ENCODE measurements at regions not wholly inside any gene's neighbourhood (a gene's known extent, or its start where the extent isn't known, plus 50 kb on each side); places are given as distances from the start of the nearest gene placed in this dataset.
A peak's percentile ranks its signal among the peaks of the same experiment; 100 is the strongest.

GRCh38 chr11:134749040-134749839 is 337.2 kb upstream of the B3GAT1 start:
- H3K27me3 Mint-ChIP-seq (ENCODE audit: insufficient read depth, low read depth), result peaks cover 11% of the 10 kb centered on the region
- DNase-seq (ENCODE audit: low spot score), result no peak
- peak overlapping the region; percentile 33 for H3K27ac Mint-ChIP-seq

GRCh38 chr11:134746609-134747008 is 334.6 kb upstream of the B3GAT1 start:
- Mint-ChIP-seq H3K4me3 (no peak overlapping the region), H3K4me1 (peaks cover 27% of the 10 kb centered on the region), H3K27ac (no peak overlapping the region), H3K9me3 (peaks cover 24% of the 10 kb centered on the region), H3K36me3 (no peaks in the 10 kb centered on the region), H3K27me3 (ENCODE audit: insufficient read depth, low read depth) (peaks cover 9% of the 10 kb centered on the region)
- H3F3A ChIP-seq (ENCODE audit: low read depth), result no peaks in the 10 kb centered on the region
- no peaks in the 10 kb centered on the region for H3K27me3 ChIP-seq
- H4K20me1 ChIP-seq (ENCODE audit: low read depth), result no peaks in the 10 kb centered on the region
- H3K27ac ChIP-seq, result no peak overlapping the region
- H3K4me3 ChIP-seq, result no peak overlapping the region
- no peak overlapping the region for H2AFZ ChIP-seq (replicated peaks)
- no peak for DNase-seq (ENCODE audit: low spot score)
- no peak overlapping the region for H3K4me2 ChIP-seq
- no peaks in the 10 kb centered on the region for H3K9me3 ChIP-seq (ENCODE audit: low read depth)
- TF ChIP-seq CTCF (IDR thresholded peaks at IDR 0.05) (no peak), EZH2 (IDR thresholded peaks at IDR 0.05) (no peak), EZH2phosphoT487 (IDR thresholded peaks at IDR 0.05) (no peak)
- H3K9ac ChIP-seq, result no peak overlapping the region
- no peaks in the 10 kb centered on the region for H3K36me3 ChIP-seq
- no peaks in the 10 kb centered on the region for H3K4me1 ChIP-seq
- H3K79me2 ChIP-seq (ENCODE audit: low read depth), result no peaks in the 10 kb centered on the region

More at GRCh38 chr11:134749040-134749839, 337.2 kb upstream of the B3GAT1 start:
- Histone ChIP-seq H3K9ac (no peak overlapping the region), H3K27me3 (no peaks in the 10 kb centered on the region), H3K36me3 (no peaks in the 10 kb centered on the region), H3K27ac (no peak overlapping the region), H3K4me1 (no peaks in the 10 kb centered on the region), H3K79me2 (ENCODE audit: low read depth) (no peaks in the 10 kb centered on the region), H3F3A (ENCODE audit: low read depth) (no peaks in the 10 kb centered on the region), H4K20me1 (ENCODE audit: low read depth) (no peaks in the 10 kb centered on the region), H2AFZ (replicated peaks) (no peak overlapping the region), H3K4me2 (no peak overlapping the region), H3K4me3 (no peak overlapping the region), H3K9me3 (ENCODE audit: low read depth) (no peaks in the 10 kb centered on the region)
- Mint-ChIP-seq H3K36me3 (no peaks in the 10 kb centered on the region), H3K4me1 (peaks cover 12% of the 10 kb centered on the region), H3K4me3 (no peak overlapping the region), H3K9me3 (peaks cover 28% of the 10 kb centered on the region)
- TF ChIP-seq CTCF (IDR thresholded peaks at IDR 0.05) (no peak), EZH2phosphoT487 (IDR thresholded peaks at IDR 0.05) (no peak), EZH2 (IDR thresholded peaks at IDR 0.05) (no peak)

GRCh38 chr11:134745456-134745855 is 333.4 kb upstream of the B3GAT1 start:
- Histone ChIP-seq H3K79me2 (ENCODE audit: low read depth) (no peaks in the 10 kb centered on the region), H3K27ac (no peak overlapping the region), H3K27me3 (no peaks in the 10 kb centered on the region), H3K36me3 (no peaks in the 10 kb centered on the region), H3K9me3 (ENCODE audit: low read depth) (no peaks in the 10 kb centered on the region), H3K4me3 (no peak overlapping the region), H4K20me1 (ENCODE audit: low read depth) (no peaks in the 10 kb centered on the region), H3K4me1 (no peaks in the 10 kb centered on the region), H2AFZ (replicated peaks) (no peak overlapping the region), H3F3A (ENCODE audit: low read depth) (peaks cover 6% of the 10 kb centered on the region), H3K4me2 (no peak overlapping the region), H3K9ac (no peak overlapping the region)
- no peak for TF ChIP-seq CTCF (IDR thresholded peaks at IDR 0.05)
- TF ChIP-seq EZH2 (IDR thresholded peaks at IDR 0.05), result no peak
- no peak for TF ChIP-seq EZH2phosphoT487 (IDR thresholded peaks at IDR 0.05)
- Mint-ChIP-seq H3K4me1 (peaks cover 27% of the 10 kb centered on the region), H3K27ac (no peak overlapping the region), H3K27me3 (ENCODE audit: insufficient read depth, low read depth) (peaks cover 6% of the 10 kb centered on the region), H3K36me3 (no peaks in the 10 kb centered on the region), H3K4me3 (no peak overlapping the region), H3K9me3 (peaks cover 24% of the 10 kb centered on the region)
- DNase-seq (ENCODE audit: low spot score), result no peak
